Head of caudate nucleus (tissue), 42 donors: ENCODE measurements at regions not wholly inside any gene's neighbourhood (a gene's known extent, or its start where the extent isn't known, plus 50 kb on each side); places are given as distances from the start of the nearest gene placed in this dataset.
"Not testable (repeated sequence)": the region's sequence is repeated elsewhere in the genome, so short reads cannot be mapped to it uniquely, and the experiment has no call there.

Source experiments
- DNase-seq, 42 donors: peaks; one replicate each; pipeline versions ENCODE4 v3.0.0 to v3.0.0-alpha.2; 2020 to 2021; ENCODE audit warnings: mixed read lengths in 7 of 42
- intact Hi-C: fragments of 100-400 bp; cut with DNase I; formaldehyde crosslinking; loops from one replicate; pipeline ENCODE4 v1.15.0; 2022

DNA sequence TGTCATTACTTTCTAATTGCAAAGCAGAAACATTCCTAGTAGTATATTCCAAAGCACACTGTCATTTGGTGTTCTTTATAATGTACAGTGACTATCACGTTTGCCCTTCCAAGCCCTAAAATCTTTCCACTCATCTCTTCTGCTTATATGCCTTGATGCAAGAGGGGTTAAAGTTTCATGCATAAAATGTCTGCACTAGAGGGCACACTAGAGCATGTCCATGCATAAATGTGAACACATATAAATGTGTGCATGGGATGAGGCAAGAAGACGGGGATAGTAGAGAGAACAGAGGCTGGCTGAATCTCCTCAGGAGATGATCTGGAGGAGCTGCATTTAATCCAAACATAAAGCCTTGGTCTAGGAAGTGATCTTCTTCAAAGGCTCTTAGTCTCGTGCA lies 352.8 kb downstream of the BCL2L11 start:
- intact Hi-C loops, DNase-seq: not testable (repeated sequence)

DNA sequence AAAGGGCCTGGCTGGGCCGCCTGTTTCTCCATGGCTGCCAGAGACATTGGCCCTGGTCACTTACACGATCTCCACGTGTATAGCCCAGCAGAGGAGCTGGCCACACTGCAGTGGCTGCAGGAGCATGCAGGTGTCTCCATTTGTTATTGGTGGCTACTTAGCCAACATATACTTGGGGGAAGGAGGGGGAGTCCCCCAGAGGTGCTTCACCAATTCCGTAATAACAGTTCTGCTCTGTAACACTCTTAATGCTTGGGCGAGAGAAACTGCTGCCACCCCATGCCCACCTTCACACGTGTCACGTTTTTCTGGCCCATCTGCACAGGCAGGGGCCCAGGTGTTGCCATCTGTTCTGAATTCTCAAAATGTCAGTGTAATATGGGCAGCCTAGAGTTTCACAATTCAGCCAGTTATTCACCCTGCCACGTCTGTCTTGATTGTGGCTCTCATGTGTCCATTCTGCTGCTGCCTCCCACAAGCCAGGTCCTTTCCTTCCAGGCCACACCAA lies 353.5 kb downstream of the BCL2L11 start:
- DNase-seq, intact Hi-C loops: not testable (repeated sequence)

DNA sequence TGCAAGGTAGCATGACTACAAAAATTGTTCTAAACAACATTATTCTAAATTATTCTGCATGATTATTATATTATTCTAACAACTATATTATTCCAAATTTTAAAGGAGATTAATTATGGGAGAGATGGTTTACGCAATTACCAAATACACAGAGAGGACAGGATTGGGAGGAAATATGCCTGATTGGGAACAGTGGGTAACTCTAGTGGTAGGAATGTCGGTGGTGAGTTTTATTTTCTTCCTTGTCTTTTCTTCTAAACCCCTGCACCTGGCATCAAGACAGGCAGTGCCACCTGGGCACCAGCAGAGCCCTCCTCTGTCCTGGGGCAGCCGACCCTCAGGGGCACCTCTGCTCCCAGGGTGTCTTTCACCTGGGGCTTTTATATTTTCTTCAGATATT lies 357.6 kb downstream of the BCL2L11 start:
- intact Hi-C loops, DNase-seq: not testable (repeated sequence)

DNA sequence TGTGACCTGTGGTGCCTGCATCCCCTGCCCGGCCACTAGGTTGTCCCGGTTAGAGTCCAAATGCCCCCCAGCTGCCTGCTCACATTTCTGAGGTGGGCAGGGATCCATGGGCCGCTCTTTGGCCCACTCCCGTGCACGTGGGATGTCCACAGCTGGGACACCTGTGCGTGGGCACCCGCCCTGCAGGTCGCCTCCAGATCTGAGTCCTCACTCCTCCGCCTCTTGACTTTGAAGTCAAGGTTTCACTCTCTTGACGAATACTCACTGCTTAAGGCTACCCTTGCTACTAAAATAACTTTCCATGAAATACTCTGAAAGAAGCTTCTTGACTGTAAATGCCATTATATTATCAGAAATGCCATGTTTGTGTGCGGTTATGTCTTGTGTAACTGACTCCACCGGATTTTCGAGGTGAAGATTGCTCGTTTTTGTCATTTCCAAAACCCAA lies 358.2 kb downstream of the BCL2L11 start:
- DNase-seq, intact Hi-C loops: not testable (repeated sequence)

DNA sequence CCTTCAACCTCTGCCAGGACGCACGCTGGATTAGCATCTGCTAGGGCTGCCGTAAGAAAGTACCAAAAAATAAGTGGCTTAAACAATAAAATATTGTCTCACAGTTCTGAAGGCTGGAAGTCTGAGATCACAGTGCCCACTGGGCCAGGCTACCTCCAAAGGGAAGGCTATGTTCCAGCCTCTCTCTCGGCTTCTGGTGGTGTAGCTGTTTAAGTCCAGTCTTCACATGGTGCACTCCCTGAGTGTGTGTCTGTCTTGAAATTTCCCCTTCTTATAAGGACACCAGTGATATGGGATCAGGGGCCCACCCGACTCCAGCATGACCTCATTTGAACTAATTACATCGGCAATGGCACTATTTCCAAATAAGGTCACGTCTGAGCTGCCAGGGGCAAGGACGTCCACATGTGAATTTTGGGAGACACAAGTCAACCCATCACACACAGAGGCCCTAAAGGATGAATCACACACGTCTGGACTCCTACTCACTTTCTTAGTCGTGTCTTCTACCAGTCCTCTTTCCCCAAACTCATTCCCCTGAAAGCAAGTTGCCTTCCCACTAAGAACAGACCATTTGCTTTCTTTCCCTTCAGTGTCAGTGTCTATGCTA lies 359.4 kb downstream of the BCL2L11 start:
- DNase-seq, intact Hi-C loops: not testable (repeated sequence)

DNA sequence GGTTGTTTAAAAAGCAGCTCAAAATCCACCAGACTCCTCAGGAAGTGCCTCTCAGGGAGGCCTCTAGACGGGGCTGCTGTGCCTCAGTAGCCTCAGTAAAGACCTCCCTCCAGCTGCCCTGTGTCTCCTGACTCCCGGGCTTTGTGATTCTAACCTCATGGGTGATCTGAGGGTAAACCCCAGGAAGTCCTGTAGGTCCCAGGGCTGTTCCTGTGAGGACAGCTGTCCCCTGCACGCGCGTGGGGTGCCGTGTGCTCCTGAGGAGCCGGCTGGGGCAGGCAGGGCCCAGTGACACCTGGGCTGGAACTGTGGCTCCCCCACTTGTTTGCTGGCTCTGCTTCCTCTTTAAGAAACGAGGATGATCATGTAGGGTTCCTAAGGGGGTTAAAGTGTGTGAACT lies 359.9 kb downstream of the BCL2L11 start:
- DNase-seq, result peak in 1 of 42 donors; percentile 47
- intact Hi-C loops, result not testable (repeated sequence)

DNA sequence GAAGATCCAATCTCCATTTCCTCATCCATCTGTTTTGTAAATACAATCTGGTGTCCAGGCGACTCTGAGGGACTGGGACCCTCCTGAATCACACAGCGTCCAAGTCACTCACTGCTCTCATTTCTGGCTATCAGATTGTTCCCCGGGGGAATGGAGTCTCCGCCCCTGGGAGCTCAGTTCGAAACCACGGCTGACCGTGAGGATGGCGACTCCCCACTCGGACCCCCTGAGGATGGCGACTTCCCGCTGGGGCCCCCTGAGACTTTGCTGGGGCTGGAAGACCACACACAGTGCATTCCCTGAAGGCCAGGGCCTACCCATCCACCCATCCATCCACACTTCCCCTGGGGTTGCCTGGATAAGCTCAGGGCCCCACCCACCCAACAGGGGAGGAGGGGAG lies 360.5 kb downstream of the BCL2L11 start:
- intact Hi-C loops, DNase-seq: not testable (repeated sequence)

DNA sequence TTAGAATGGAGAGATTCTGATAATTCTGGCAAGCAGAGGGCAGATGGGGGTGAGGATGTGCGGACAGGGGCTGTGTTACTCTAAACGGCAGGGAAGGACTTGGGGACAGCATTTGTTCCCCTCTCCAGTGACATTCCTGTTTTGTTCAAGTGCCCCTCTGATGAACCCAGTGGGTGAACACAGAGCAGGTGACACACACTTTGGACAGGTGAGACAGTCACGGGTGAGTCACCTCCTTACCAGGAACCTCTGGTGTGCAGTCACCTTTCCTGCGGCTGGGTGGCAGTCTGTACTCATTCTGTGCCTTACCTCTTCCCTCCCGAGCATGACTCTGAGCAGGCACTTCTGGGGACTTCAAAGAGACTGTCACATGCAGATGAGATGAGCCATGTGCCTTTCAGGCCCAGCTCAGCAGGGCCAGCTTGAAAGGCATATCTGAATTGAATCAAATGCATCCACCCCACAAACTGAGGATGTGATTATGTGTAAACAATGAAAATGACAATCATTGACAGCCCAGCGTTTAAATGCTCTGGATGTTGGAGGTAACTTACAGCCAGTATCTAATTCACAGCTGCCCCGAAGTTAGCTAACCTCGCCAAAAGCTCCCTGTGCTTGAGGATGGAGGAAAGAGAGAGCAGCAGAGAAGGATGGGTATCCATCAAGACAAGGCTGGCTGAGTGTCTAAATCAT lies 362.4 kb downstream of the BCL2L11 start:
- DNase-seq, intact Hi-C loops: not testable (repeated sequence)

DNA sequence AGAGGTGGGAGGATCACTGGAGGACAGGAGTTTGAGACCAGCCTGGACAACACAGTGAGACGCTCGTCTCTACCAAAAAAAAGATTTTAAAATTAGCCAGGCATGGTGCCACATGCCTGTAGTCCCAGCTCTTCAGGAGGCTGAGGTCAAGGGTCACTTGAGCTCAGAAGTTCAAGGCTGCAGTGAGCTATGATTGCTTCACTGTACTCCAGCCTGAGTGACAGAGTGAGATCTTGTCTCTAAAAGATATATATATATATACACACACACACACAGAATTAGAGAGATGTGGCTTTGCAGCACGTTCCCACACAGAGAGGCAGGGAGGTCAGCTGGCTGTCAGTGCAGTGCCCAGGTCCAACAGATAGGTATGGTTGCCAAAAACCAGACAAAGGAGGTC lies 363.4 kb downstream of the BCL2L11 start:
- intact Hi-C loops, DNase-seq: not testable (repeated sequence)

DNA sequence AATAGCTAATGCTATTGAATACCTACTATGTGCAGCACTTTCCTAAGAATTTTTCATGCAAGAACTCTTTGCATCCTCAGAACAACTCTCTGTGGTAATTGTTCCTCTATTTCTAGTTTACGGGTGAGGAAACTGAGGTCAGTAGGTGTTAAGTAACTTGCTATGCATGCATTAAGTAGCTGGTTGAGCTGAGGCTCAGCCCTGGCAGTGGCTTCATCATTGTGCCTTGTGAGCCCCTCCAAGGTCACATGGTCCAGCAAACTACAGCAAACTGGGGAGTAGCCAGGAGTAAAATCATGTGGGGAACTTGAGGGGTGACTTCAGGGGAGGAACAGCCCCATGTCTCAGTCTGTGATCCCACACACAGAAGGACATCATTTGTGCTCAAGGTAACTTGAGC lies 365.2 kb downstream of the BCL2L11 start:
- intact Hi-C loops, DNase-seq: not testable (repeated sequence)

DNA sequence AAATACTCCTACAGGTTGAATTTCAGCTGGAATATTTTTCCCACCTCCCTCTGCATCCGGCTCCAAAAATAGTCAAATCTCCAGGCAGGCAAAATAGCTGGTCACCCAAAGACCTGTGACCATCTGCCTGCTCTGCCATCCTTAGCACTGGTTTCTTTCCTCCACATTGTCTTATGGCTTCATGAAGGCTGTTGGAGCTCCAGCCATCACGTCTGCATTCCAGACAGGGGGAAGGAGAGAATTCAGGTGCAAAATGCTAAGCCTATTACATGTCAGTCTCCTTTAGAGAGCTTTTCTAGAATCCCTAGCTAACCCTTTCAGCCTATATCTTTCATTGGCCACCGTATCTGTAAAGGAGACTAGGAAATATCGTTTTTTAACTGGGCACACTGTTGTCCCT lies 367.7 kb downstream of the BCL2L11 start:
- intact Hi-C loops, DNase-seq: not testable (repeated sequence)

DNA sequence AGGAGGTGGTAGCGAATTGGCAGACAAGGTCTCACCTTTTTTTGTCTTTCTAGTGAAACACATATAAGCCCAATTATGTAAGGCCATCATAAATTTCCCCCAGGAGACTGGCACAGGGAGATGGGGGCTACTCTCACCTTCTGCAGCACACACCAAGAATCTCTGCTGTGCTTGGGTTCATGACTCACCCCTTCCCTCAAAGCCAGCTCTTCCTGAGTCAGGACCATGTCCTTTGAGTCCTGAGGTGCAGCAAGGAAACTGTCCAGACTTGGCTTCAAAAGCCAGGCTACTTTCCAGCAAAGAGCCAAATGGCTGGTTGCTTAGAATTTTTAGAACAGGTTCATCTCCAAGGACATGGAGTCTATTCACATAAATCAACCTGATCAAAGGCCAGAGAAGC lies 368.7 kb downstream of the BCL2L11 start:
- DNase-seq, intact Hi-C loops: not testable (repeated sequence)

DNA sequence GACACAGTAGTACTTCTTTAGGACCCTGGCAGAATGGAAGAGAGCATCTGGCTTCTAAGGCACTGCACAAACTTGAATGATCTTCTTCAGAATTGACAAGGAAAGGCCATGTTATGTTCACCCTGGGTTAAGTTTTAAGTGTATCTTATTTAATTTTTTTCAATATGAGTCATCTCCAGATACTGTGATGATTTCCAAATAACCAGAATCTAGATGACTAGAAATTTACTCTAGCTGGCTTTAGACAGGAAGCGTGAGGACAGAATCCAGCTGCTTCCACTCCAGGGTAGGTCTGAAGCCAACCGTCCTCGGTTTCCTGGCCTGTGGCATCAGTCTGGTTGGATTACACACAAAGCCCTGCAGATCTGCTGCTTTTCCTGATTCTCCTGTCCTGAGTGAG lies 370.5 kb downstream of the BCL2L11 start:
- intact Hi-C loops, DNase-seq: not testable (repeated sequence)

DNA sequence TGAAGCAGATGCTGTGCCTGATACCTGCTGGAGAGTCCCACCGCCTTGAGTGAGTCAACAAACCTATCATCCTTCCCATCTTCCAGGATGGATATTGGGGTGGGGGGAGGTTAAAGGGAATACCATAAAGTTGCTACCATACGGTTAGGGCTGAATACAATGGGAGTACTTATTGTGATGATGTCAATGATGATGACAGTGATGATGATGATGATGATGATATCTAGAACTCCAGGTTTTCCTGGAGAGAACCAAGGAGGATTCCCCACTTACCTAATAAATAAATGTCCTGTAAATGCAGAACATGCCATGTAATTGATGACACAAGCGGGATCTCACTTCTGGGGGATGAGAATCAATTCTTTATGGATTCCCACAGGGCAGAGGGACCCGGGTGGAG lies 370.9 kb downstream of the BCL2L11 start:
- DNase-seq, intact Hi-C loops: not testable (repeated sequence)

DNA sequence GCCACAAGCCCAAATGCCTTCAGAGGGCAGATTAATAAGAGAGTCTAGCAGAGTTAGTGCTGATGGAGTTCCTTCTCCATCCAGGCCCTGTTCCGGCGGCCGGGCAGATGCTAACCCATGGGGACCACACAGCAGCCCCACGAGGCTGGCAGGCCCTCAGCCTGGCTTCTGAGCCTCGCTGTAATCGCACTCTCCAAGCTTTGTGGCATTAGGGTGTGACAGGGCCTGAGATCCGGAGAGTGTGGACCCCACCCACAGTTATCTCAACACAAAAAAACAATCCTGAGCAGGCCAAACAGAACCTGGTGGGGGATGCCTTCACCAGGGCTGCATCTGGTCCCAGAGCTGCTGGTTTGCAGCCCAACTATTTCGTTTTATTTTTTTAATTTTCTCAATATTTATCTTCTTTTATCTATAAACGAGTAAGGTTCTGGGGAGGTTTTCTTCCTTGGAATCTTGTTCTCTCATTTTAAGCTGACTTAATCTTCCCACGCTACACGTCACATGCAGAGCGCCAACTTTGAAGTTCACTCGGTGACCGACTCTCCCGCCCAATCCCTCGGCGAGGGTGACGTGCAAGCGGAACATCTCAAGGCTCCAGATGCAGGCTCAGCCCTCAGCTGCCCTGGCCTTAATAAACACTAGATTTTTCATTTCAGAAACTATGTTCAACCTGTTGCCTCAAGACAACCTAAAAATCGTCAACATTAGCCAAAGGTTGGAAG lies 372.4 kb downstream of the BCL2L11 start:
- DNase-seq, intact Hi-C loops: not testable (repeated sequence)

DNA sequence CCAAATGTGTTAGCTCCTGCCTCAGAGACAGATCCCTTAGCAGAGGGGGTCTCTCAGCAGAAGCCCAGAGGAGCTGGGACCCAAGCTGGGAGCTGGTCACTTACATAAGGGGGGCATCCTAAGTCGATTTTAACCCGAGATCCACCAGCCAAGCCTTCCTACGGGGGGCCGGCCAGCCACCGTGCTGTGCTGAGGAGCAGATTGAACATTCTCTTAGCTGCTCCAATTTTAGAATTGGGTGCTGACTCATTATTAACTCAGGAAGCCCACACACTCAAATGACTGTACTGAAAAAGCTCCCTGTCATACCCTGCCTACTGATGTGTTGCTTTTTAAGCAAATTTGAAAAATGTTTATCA lies 373.0 kb downstream of the BCL2L11 start:
- peak in 8 of 42 donors; percentile 7 to 40 (median 19) for DNase-seq
- intact Hi-C loops, result not testable (repeated sequence)

DNA sequence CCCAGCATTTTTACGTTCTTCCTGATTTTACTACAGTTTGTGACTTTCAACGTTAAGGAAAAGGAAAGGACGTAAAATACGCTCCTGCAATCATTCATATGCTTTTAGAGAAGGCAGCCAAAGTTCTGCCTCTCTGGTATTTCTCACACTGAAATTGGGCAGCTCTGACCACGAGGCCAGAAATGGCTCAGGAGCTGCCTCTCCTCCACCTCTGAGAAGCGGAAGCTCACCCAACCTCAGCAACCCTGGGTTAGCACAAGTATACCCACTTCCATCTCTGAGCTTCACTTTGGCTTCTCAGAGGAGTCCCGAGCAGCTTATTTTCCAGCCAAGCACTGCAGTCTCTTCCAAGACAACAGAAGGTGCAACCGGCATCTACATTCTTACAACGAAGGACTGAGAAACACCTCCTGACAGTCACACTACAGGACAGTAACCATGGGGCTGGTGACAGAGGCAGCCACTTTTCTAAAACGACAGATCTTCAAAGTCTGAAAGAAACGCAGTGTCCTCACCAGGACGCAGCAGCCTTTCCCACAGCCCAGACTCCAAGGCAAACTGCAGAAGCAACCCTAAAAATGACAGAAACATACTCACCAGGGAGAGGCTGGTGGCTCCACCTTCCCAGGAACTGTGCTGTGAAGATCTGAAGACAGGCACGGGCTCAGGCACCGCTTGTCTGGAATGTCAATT lies 373.7 kb downstream of the BCL2L11 start:
- intact Hi-C loops, result not testable (repeated sequence)
- DNase-seq, result peak in 1 of 42 donors; percentile 8

DNA sequence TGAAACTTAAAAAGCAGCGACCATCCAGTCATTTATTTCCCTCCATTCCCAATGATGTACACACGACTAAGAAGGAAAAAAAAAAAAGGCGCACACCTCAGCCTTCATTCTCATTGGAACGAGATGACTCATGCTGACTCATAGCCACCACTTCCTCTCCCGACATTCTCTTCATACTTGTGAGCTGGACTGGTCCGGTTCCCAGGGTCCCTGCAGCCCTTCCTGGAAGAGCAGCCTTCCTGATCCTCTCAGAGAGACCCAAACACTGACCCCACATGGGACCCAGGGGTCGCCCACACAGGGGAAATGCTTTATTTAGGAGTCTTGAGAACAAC lies 374.2 kb downstream of the BCL2L11 start:
- intact Hi-C loops, DNase-seq: not testable (repeated sequence)

DNA sequence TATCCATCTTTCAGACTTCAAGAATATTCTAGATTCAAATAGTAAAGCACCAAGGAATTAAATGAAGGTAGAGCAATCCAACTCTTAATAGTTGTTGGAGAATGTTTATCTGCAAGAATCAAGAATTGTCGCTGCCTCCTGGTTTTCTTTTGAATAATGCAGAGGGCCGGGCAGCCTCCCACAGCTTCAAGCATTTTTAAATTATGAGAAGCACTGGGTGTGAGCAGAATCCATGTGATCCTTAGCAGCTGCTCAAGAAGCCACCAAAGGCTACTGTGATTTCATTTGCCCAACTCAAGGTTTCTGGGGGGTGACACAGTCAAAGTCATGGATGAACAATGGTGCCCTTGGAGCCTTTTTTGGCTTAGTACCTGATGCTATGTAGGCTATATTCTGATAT lies 374.9 kb downstream of the BCL2L11 start:
- DNase-seq, intact Hi-C loops: not testable (repeated sequence)
